HepG2 (cell line): ENCODE measurements at regions not wholly inside any gene's neighbourhood (a gene's known extent, or its start where the extent isn't known, plus 50 kb on each side); places are given as distances from the start of the nearest gene placed in this dataset.

Experiments
- ATAC-seq: fragments of 200-7000 bp; cut with Tn5 transposase; 3 replicates; pipeline ENCODE4 v1.9.1; 2020; ENCODE audit warnings: mild to moderate bottlenecking, moderate library complexity
- BruUV-seq: library from RNA; stranded (reverse); fragments of 400-500 nt; replicated peaks from 2 replicates; lab custom pipeline; 2021; lab: Mats Ljungman, UMichigan
- CTCF ChIA-PET: fragments of 300-600 bp; formaldehyde crosslinking; extraction: SDS; loops from one replicate; lab custom pipeline; 2021; ENCODE audit warnings: low total read pairs, inconsistent platforms, low intra/inter-chr PET ratio; lab: Yijun Ruan, JAX
- POLR2A ChIA-PET: fragments of 350-600 bp; sonication (Branson Sonifier 250); formaldehyde crosslinking; loops from one replicate; lab custom pipeline; 2020; ENCODE audit warnings: antibody characterized with exemption, inconsistent platforms; lab: Yijun Ruan, JAX
- DNase-seq: peaks from one replicate; pipeline ENCODE4 v3.0.0-alpha.2; 2015; ENCODE audit warnings: low spot score
- FAIRE-seq: peaks from 3 replicates; lab custom pipeline; 2011; peaks lifted over from hg19 to GRCh38; lab: Jason Lieb, UNC
- H2AFZ ChIP-seq: one replicate; pipeline ENCODE4 v1.6.1; 2011; ENCODE audit warnings: low read length, inconsistent platforms
- H3K27ac ChIP-seq: fragments of 300-600 bp; 3 replicates; pipeline ENCODE4 v1.8.0; 2011; ENCODE audit warnings: mixed run types, mild to moderate bottlenecking, mixed read lengths, low read length, inconsistent platforms; ENCODE audit not compliant: insufficient read depth; ENCODE audit errors: extremely low read length
- H3K27me3 ChIP-seq, 2 experiments: fragments of 200-600 bp in 1 of 2; 2 replicates in 1 of 2; 3 replicates in 1 of 2; pipeline versions ENCODE4 v1.6.0 to v1.8.0; 2011; ENCODE audit warnings: low read length in 2 of 2, mild to moderate bottlenecking in 2 of 2, moderate library complexity in 2 of 2, inconsistent platforms in 1 of 2; ENCODE audit not compliant: insufficient read depth in 2 of 2, control insufficient read depth in 1 of 2
- H3K36me3 ChIP-seq, 2 experiments: fragments of 200-600 bp in 1 of 2; replicated peaks in 1 of 2; 2 replicates in 1 of 2; 3 replicates in 1 of 2; pipeline versions ENCODE4 v1.5.1 to v1.8.0; 2011; ENCODE audit warnings: low read length in 2 of 2, inconsistent platforms in 1 of 2; ENCODE audit not compliant: insufficient read depth in 2 of 2, control insufficient read depth in 1 of 2
- H3K4me1 ChIP-seq: 2 replicates; pipeline ENCODE4 v1.5.1; 2012; ENCODE audit warnings: low read length, inconsistent platforms; ENCODE audit not compliant: insufficient read depth
- H3K4me2 ChIP-seq: 2 replicates; pipeline ENCODE4 v1.6.0; 2011; ENCODE audit warnings: low read depth, low read length, inconsistent platforms
- H3K4me3 ChIP-seq, 3 experiments: fragments of 200-600 bp in 1 of 3; sonication (generic), shearing (Covaris generic) in 1 of 3; replicated peaks in 1 of 3; 2 replicates each; pipeline ENCODE4 v1.5.1; 2011 to 2016; ENCODE audit warnings: low read length in 3 of 3, inconsistent platforms in 2 of 3, low read depth in 2 of 3, mild to moderate bottlenecking in 2 of 3, control low read depth in 1 of 3, mixed read lengths in 1 of 3; ENCODE audit not compliant: insufficient read depth in 1 of 3
- H3K79me2 ChIP-seq: one replicate; pipeline ENCODE4 v1.6.1; 2011; ENCODE audit warnings: low read length, inconsistent platforms; ENCODE audit not compliant: insufficient read depth
- H3K9ac ChIP-seq: 2 replicates; pipeline ENCODE4 v1.6.0; 2011; ENCODE audit warnings: mild to moderate bottlenecking, low read depth, low read length, inconsistent platforms; ENCODE audit not compliant: insufficient read depth
- H3K9me3 ChIP-seq: 2 replicates; pipeline ENCODE4 v1.5.1; 2012; ENCODE audit warnings: mild to moderate bottlenecking, low read length
- H4K20me1 ChIP-seq: 2 replicates; pipeline ENCODE4 v1.6.0; 2011; ENCODE audit warnings: inconsistent platforms, mild to moderate bottlenecking, low read length, moderate library complexity; ENCODE audit not compliant: insufficient read depth
- BORCS8-MEF2B ChIP-seq: sonication (generic); formaldehyde crosslinking; IDR thresholded peaks from 2 replicates; pipeline ENCODE4 v1.8.0; 2022; ENCODE audit warnings: mild to moderate bottlenecking, missing genetic modification reagents
- CCDC6 ChIP-seq: sonication (generic); formaldehyde crosslinking; IDR thresholded peaks from 2 replicates; pipeline ENCODE4 v1.8.1; 2022; ENCODE audit warnings: mild to moderate bottlenecking, missing genetic modification reagents, moderate library complexity
- FOSL2 ChIP-seq: sonication (generic); formaldehyde crosslinking; IDR thresholded peaks from 2 replicates; pipeline ENCODE4 v1.4.0; 2020; ENCODE audit warnings: missing genetic modification reagents
- HIC2 ChIP-seq: sonication (generic); formaldehyde crosslinking; IDR thresholded peaks from 2 replicates; pipeline ENCODE4 v1.9.0; 2022; ENCODE audit warnings: low read depth, missing genetic modification reagents
- MLX ChIP-seq: IDR thresholded peaks from 2 replicates; pipeline ENCODE4 v1.6.1; 2016
- TERF1 ChIP-seq: sonication (generic); formaldehyde crosslinking; IDR thresholded peaks from 2 replicates; pipeline ENCODE4 v1.8.0; 2022; ENCODE audit warnings: mild to moderate bottlenecking, missing genetic modification reagents, moderate library complexity
- TGIF2 ChIP-seq: IDR thresholded peaks from 2 replicates; pipeline ENCODE4 v1.6.1; 2016; ENCODE audit warnings: control low read depth, missing compliant biosample characterization
- ZMAT3 ChIP-seq: sonication (generic); formaldehyde crosslinking; conservative IDR thresholded peaks from 2 replicates; pipeline ENCODE4 v1.7.0; 2021; ENCODE audit warnings: missing genetic modification reagents
- ZNF207 ChIP-seq: fragments of 450-650 bp; IDR thresholded peaks from 2 replicates; pipeline ENCODE4 v1.6.1; 2016; ENCODE audit warnings: antibody characterized with exemption, borderline replicate concordance
- ZNF605 ChIP-seq: sonication (generic); formaldehyde crosslinking; IDR thresholded peaks from 2 replicates; pipeline ENCODE4 v1.8.0; 2022; ENCODE audit warnings: mild to moderate bottlenecking, missing genetic modification reagents
- ZNF770 ChIP-seq: sonication (generic); formaldehyde crosslinking; IDR thresholded peaks from 2 replicates; pipeline ENCODE4 v1.5.0; 2020; ENCODE audit warnings: mild to moderate bottlenecking, missing genetic modification reagents
- ZNF780A ChIP-seq: sonication (generic); formaldehyde crosslinking; IDR thresholded peaks from 2 replicates; pipeline ENCODE4 v1.8.0; 2022; ENCODE audit warnings: mild to moderate bottlenecking, missing genetic modification reagents, moderate library complexity
- WGBS: methylation state at CpG from one replicate; pipeline ENCODE4 v1.1.6; 2017; ENCODE audit warnings: low lambda C conversion rate; 5-methylcytosine and 5-hydroxymethylcytosine counted together
- in situ Hi-C: cut with HindIII; loops from 2 replicates; pipeline ENCODE4 v1.10.0; 2017; ENCODE audit warnings: low pct_unique_long_range_greater_than_20kb; ENCODE audit not compliant: extremely low pct_ligation_motif_present
- intact Hi-C: fragments of 100-400 bp; cut with micrococcal nuclease; formaldehyde crosslinking; loops from one replicate; pipeline ENCODE4 v1.10.0; 2022; ENCODE audit not compliant: unreplicated experiment

- no peaks in the 10 kb centered on the region for H3K9me3 ChIP-seq
- H4K20me1 ChIP-seq = no peaks in the 10 kb centered on the region
- no peak for ATAC-seq
- 13% methylated on average over 3 of the region's 3 CpGs for WGBS
- CTCF ChIA-PET = no interaction called here
- H3K36me3 ChIP-seq = no peaks in the 10 kb centered on the region
- no peak overlapping the region for H3K4me3 ChIP-seq
- intact Hi-C loops (no loop called here), in situ Hi-C loops (no loop called here)
- no peaks in the 10 kb centered on the region for H3K27me3 ChIP-seq
- H2AFZ ChIP-seq = no peak overlapping the region
- H3K4me2 ChIP-seq = no peak overlapping the region
- BruUV-seq = no TSS peak
- H3K27ac ChIP-seq = no peak overlapping the region
- no peak for TF ChIP-seq HIC2
- no peak for TF ChIP-seq TERF1 (CRISPR knock-in tag)
- TF ChIP-seq BORCS8-MEF2B = no peak
- TF ChIP-seq ZMAT3 (CRISPR knock-in tag) = no peak
- TF ChIP-seq MLX (CRISPR knock-in tag) = no peak
- TF ChIP-seq CCDC6 (CRISPR knock-in tag) = no peak
- no peak for TF ChIP-seq ZNF770 (CRISPR knock-in tag)
- TF ChIP-seq TGIF2 (CRISPR knock-in tag) = no peak
- TF ChIP-seq ZNF207 = no peak
- no peak for TF ChIP-seq ZNF780A (CRISPR knock-in tag)
- TF ChIP-seq ZNF605 (CRISPR knock-in tag) = no peak
- TF ChIP-seq FOSL2 (CRISPR knock-in tag) = no peak
- TF ChIP-seq, all 625 proteins: peak for 0
- H3K4me1 ChIP-seq = peaks cover 6% of the 10 kb centered on the region
- no peaks in the 10 kb centered on the region for H3K79me2 ChIP-seq
- POLR2A ChIA-PET = no interaction called here
- no peak overlapping the region for H3K9ac ChIP-seq
- no peak for FAIRE-seq
- DNase-seq = no peak
These were observed 98.5 kb upstream of the SPATS2L start for GRCh38 chr2:200208041-200208440.
